H9 (cell line): ENCODE measurements at regions not wholly inside any gene's neighbourhood (a gene's known extent, or its start where the extent isn't known, plus 50 kb on each side); places are given as distances from the start of the nearest gene placed in this dataset.

Experiments
- DNase-seq: peaks from one replicate; pipeline ENCODE4 v3.0.0-alpha.2; 2017
- H2AFZ ChIP-seq: one replicate; pipeline ENCODE4 v1.6.1; 2013; ENCODE audit warnings: mild to moderate bottlenecking, low read length, control low read depth, moderate library complexity
- H2AK5ac ChIP-seq: 2 replicates; pipeline ENCODE4 v1.6.1; 2013; ENCODE audit warnings: low read length, control low read depth, mixed read lengths; ENCODE audit not compliant: insufficient read length
- H2BK120ac ChIP-seq: one replicate; pipeline ENCODE4 v1.6.1; 2013; ENCODE audit warnings: low read depth, mild to moderate bottlenecking, low read length, control low read depth, inconsistent platforms; ENCODE audit not compliant: poor library complexity, severe bottlenecking
- H2BK12ac ChIP-seq: 2 replicates; pipeline ENCODE4 v1.6.1; 2013; ENCODE audit warnings: low read length, control low read depth, mixed read lengths, low read depth; ENCODE audit not compliant: insufficient read length
- H2BK15ac ChIP-seq: 2 replicates; pipeline ENCODE4 v1.6.1; 2013; ENCODE audit warnings: low read depth, low read length, control low read depth
- H2BK20ac ChIP-seq: one replicate; pipeline ENCODE4 v1.6.1; 2013; ENCODE audit warnings: low read depth, mild to moderate bottlenecking, low read length, control low read depth, inconsistent platforms; ENCODE audit not compliant: poor library complexity, severe bottlenecking
- H2BK5ac ChIP-seq: 2 replicates; pipeline ENCODE4 v1.6.1; 2013; ENCODE audit warnings: low read length, control low read depth, mixed read lengths; ENCODE audit not compliant: insufficient read length
- H3K14ac ChIP-seq: 2 replicates; pipeline ENCODE4 v1.6.1; 2013; ENCODE audit warnings: low read length, control low read depth; ENCODE audit not compliant: insufficient read depth
- H3K18ac ChIP-seq: 2 replicates; pipeline ENCODE4 v1.6.1; 2013; ENCODE audit warnings: low read depth, mild to moderate bottlenecking, mixed read lengths, low read length, control low read depth; ENCODE audit not compliant: insufficient read length
- H3K23ac ChIP-seq: 2 replicates; pipeline ENCODE4 v1.6.1; 2013; ENCODE audit warnings: low read length, control low read depth, mixed read lengths, low read depth; ENCODE audit not compliant: insufficient read length
- H3K23me2 ChIP-seq: 2 replicates; pipeline ENCODE4 v1.6.1; 2013; ENCODE audit warnings: low read depth, mild to moderate bottlenecking, mixed read lengths, low read length, control low read depth; ENCODE audit not compliant: insufficient read length, poor library complexity, severe bottlenecking
- H3K27ac ChIP-seq: 2 replicates; pipeline ENCODE4 v1.5.1; 2013; ENCODE audit warnings: low read length, control low read depth, mixed read lengths, low read depth; ENCODE audit not compliant: insufficient read length
- H3K27me3 ChIP-seq: 2 replicates; pipeline ENCODE4 v1.6.1; 2013; ENCODE audit warnings: low read length, control low read depth, inconsistent platforms; ENCODE audit not compliant: insufficient read depth
- H3K4ac ChIP-seq: 2 replicates; pipeline ENCODE4 v1.6.1; 2013; ENCODE audit warnings: low read depth, mild to moderate bottlenecking, control low read depth, inconsistent platforms, low read length, moderate library complexity
- H3K4me1 ChIP-seq: 2 replicates; pipeline ENCODE4 v1.6.1; 2013; ENCODE audit warnings: low read length, control low read depth, inconsistent platforms; ENCODE audit not compliant: insufficient read depth
- H3K4me2 ChIP-seq: 2 replicates; pipeline ENCODE4 v1.6.1; 2013; ENCODE audit warnings: low read length, control low read depth, mixed read lengths; ENCODE audit not compliant: insufficient read length, insufficient read depth
- H3K56ac ChIP-seq: 2 replicates; pipeline ENCODE4 v1.6.1; 2013; ENCODE audit warnings: low read depth, mild to moderate bottlenecking, mixed read lengths, low read length, control low read depth; ENCODE audit not compliant: insufficient read length
- H3K79me1 ChIP-seq: 2 replicates; pipeline ENCODE4 v1.6.1; 2013; ENCODE audit warnings: low read depth, mild to moderate bottlenecking, moderate library complexity, low read length, control low read depth, inconsistent platforms; ENCODE audit not compliant: insufficient read depth, poor library complexity, severe bottlenecking
- H3K79me2 ChIP-seq: 2 replicates; pipeline ENCODE4 v1.6.1; 2013; ENCODE audit warnings: low read length, control low read depth, inconsistent platforms; ENCODE audit not compliant: insufficient read depth
- H3K9ac ChIP-seq: 2 replicates; pipeline ENCODE4 v1.6.1; 2013; ENCODE audit warnings: low read length, control low read depth, mixed read lengths; ENCODE audit not compliant: insufficient read length; ENCODE audit errors: extremely low read depth
- H3K9me3 ChIP-seq: one replicate; pipeline ENCODE4 v1.6.1; 2013; ENCODE audit warnings: low read depth, low read length, inconsistent platforms; ENCODE audit not compliant: control insufficient read depth
- H3T11ph ChIP-seq: one replicate; pipeline ENCODE4 v1.6.1; 2013; ENCODE audit warnings: mild to moderate bottlenecking, low read length, control low read depth, inconsistent platforms
- H4K20me1 ChIP-seq: one replicate; pipeline ENCODE4 v1.6.1; 2013; ENCODE audit not compliant: control insufficient read depth, insufficient read length, insufficient read depth
- H4K5ac ChIP-seq: 2 replicates; pipeline ENCODE4 v1.6.1; 2013; ENCODE audit warnings: low read depth, mild to moderate bottlenecking, mixed read lengths, low read length, control low read depth; ENCODE audit not compliant: insufficient read length
- H4K8ac ChIP-seq: replicated peaks from 2 replicates; pipeline ENCODE4 v1.6.1; 2013; ENCODE audit warnings: low read length, control low read depth, mixed read lengths, low read depth; ENCODE audit not compliant: insufficient read length
- H4K91ac ChIP-seq: 2 replicates; pipeline ENCODE4 v1.6.1; 2013; ENCODE audit warnings: low read depth, mild to moderate bottlenecking, moderate library complexity, mixed read lengths, low read length, control low read depth; ENCODE audit not compliant: insufficient read length
- H3K27ac Mint-ChIP-seq, 3 experiments: 2 replicates in 2 of 3; 3 replicates in 1 of 3; pipeline ENCODE4 v1.8.0; 2020 to 2021; ENCODE audit warnings: mixed read lengths in 3 of 3, mild to moderate bottlenecking in 1 of 3, moderate library complexity in 1 of 3
- H3K27me3 Mint-ChIP-seq: 2 replicates; pipeline ENCODE4 v1.8.0; 2021; ENCODE audit warnings: low read depth, mild to moderate bottlenecking, moderate library complexity, mixed read lengths
- H3K36me3 Mint-ChIP-seq, 3 experiments: 2 replicates in 2 of 3; 3 replicates in 1 of 3; pipeline ENCODE4 v1.8.0; 2020 to 2021; ENCODE audit warnings: low read depth in 3 of 3, mixed read lengths in 3 of 3; ENCODE audit not compliant: insufficient read depth in 1 of 3
- H3K4me1 Mint-ChIP-seq, 2 experiments: 2 replicates each; pipeline ENCODE4 v1.8.0; 2020; ENCODE audit warnings: mixed read lengths in 2 of 2
- H3K4me3 Mint-ChIP-seq, 2 experiments: 2 replicates in 1 of 2; 3 replicates in 1 of 2; pipeline ENCODE4 v1.8.0; 2020 to 2021; ENCODE audit warnings: mild to moderate bottlenecking in 2 of 2, mixed read lengths in 2 of 2, moderate library complexity in 1 of 2
- H3K9me3 Mint-ChIP-seq, 2 experiments: 2 replicates in 1 of 2; 3 replicates in 1 of 2; pipeline ENCODE4 v1.8.0; 2020; ENCODE audit warnings: mild to moderate bottlenecking in 2 of 2, mixed read lengths in 2 of 2, moderate library complexity in 1 of 2
- CTCF ChIP-seq: fragments of 200-600 bp; sonication (generic); conservative IDR thresholded peaks from 3 replicates; pipeline ENCODE4 v1.8.0; 2021; ENCODE audit warnings: antibody characterized with exemption, mild to moderate bottlenecking
- WGBS: extraction: QIAGEN DNeasy Blood & Tissue Kit; methylation state at CpG from one replicate; pipeline ENCODE4 v1.1.7; 2013; ENCODE audit warnings: missing lambda C conversion rate, low lambda C conversion rate, mixed read lengths; ENCODE audit not compliant: insufficient read length; ENCODE audit errors: extremely low coverage; 5-methylcytosine and 5-hydroxymethylcytosine counted together

GRCh38 chr6:113147544-113147943 is 709.6 kb upstream of the MARCKS start:
- Histone ChIP-seq H2BK5ac (no peak overlapping the region), H3K14ac (no peak overlapping the region)
- no peaks in the 10 kb centered on the region; a peak in 1 of 7 replicates for H3K36me3 Mint-ChIP-seq

More at GRCh38 chr6:113147544-113147943, 709.6 kb upstream of the MARCKS start:
- no peak for DNase-seq
- Histone ChIP-seq H4K8ac (no peak overlapping the region), H2BK12ac (no peak overlapping the region), H3T11ph (no peak overlapping the region), H3K4ac (no peak overlapping the region), H2AFZ (no peak overlapping the region), H3K27ac (no peak overlapping the region), H3K79me2 (no peaks in the 10 kb centered on the region), H4K20me1 (no peaks in the 10 kb centered on the region), H3K79me1 (no peaks in the 10 kb centered on the region), H4K91ac (no peak overlapping the region), H3K4me1 (no peaks in the 10 kb centered on the region), H3K9ac (no peak overlapping the region), H3K23me2 (no peaks in the 10 kb centered on the region), H2AK5ac (no peak overlapping the region), H3K56ac (no peak overlapping the region), H3K4me2 (no peak overlapping the region), H3K18ac (no peak overlapping the region), H3K27me3 (no peaks in the 10 kb centered on the region), H2BK120ac (no peak overlapping the region), H4K5ac (no peak overlapping the region), H3K9me3 (no peaks in the 10 kb centered on the region), H3K23ac (no peak overlapping the region), H2BK20ac (no peak overlapping the region), H2BK15ac (no peak overlapping the region)
- Mint-ChIP-seq H3K4me3 (no peak overlapping the region), H3K27ac (no peak overlapping the region), H3K4me1 (no peaks in the 10 kb centered on the region), H3K27me3 (no peaks in the 10 kb centered on the region), H3K9me3 (peaks cover 0 to 3% of the 10 kb centered on the region in 2 experiments; a peak in 2 of 5 replicates)
- no peak for TF ChIP-seq CTCF
- WGBS, result no CpG with 5 or more reads among the region's 2 CpGs
